HG03457 (cell line): ENCODE measurements at regions not wholly inside any gene's neighbourhood (a gene's known extent, or its start where the extent isn't known, plus 50 kb on each side); places are given as distances from the start of the nearest gene placed in this dataset.

Source experiments
- ATAC-seq: cut with Tn5 transposase; IDR thresholded peaks from one replicate; pipeline ENCODE4 v1.9.1; 2021; ENCODE audit warnings: moderate number of reproducible peaks; ENCODE audit not compliant: unreplicated experiment

DNA sequence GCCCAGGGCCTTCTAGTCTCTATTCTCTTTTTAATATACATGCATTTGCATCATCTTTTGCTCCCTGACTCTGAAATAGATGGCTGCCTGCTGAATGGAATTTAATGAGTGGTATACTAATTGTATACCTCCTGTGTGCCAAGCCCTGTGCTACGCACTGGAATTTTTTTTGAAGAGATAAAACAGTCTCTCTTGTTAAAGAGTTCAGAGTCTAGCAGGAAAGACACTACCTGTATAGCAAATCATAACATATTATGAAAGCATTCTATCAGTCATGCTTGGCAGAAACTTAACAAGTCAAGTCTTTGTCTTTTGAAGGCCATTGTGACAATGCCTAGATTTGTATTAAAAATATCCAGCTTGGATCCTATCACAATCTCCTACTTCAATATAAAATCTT, 63.7 kb upstream of the SESN3 start:
- ATAC-seq: no peak

DNA sequence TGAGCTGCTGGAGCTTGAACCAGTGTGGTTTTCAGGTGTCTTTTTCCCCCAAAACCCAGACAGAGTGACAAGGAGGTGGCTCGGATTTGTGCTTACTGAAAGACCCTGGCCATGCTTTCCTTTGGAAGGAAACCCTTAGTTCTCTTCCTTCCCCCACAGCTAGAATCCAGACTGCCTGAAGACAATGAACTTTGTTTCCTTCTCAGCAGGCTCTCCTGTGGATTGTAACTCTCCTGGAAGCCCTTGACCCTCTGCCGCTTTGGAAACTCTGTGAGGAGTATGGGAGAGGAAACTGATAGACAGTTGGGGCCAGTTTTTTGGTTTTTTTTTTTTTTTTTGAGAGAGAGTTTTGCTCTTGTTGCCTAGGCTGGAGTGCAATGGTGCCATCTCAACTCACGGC, 62.1 kb upstream of the SESN3 start:
- no peak for ATAC-seq

DNA sequence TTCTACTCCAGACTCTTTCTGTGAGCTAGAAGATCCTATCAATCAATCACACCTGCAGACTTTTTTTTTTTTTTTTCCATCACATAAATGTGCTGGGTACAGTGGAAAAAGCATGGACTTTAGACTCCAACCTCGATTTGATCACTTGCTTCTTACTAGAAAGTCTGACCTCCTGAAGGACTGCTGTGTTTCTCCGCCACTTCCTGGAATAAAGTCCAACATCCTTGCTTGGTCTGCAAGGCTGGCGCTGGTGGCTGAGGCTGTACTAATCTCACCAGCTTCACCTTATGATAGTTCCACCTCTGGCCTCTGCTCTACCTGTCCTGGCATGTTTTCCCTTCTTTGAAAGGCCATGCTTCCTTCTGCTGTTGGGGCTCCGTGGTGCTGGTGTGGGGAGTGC, 60.9 kb upstream of the SESN3 start:
- no peak for ATAC-seq

DNA sequence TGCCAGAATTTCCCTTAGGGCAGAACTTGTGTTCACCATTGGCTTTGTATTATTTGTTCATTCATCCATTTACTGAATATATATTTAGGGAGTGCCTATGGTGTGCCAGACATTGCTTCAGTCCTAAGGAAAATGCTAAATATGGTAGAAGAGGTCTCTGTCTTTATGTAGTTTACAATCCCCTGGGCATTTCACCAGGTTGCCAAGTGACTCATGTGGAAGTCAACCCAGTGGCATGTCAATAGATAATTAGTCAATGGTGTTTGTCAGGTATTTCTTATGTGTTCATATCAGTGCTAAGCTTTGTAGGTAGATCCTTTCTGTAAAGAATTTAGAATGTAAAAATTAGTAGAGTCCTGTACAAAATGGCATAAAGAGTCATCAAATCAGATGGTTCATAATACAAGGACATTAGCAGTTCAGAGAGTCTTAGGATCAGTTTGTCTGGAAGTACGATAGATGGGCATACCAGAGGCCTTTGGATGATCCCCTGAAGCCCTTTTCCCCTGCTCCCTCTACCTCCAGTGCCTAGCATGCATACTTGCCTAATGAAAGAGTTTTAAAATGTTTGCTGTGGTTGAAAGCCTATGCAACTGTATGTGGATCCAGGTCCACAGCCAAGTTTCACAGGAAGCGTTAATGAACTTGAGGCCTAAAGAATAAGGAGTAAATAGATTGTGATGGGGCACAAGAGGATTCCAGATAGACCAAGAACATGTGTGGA, 58.5 kb upstream of the SESN3 start:
- ATAC-seq: no peak

DNA sequence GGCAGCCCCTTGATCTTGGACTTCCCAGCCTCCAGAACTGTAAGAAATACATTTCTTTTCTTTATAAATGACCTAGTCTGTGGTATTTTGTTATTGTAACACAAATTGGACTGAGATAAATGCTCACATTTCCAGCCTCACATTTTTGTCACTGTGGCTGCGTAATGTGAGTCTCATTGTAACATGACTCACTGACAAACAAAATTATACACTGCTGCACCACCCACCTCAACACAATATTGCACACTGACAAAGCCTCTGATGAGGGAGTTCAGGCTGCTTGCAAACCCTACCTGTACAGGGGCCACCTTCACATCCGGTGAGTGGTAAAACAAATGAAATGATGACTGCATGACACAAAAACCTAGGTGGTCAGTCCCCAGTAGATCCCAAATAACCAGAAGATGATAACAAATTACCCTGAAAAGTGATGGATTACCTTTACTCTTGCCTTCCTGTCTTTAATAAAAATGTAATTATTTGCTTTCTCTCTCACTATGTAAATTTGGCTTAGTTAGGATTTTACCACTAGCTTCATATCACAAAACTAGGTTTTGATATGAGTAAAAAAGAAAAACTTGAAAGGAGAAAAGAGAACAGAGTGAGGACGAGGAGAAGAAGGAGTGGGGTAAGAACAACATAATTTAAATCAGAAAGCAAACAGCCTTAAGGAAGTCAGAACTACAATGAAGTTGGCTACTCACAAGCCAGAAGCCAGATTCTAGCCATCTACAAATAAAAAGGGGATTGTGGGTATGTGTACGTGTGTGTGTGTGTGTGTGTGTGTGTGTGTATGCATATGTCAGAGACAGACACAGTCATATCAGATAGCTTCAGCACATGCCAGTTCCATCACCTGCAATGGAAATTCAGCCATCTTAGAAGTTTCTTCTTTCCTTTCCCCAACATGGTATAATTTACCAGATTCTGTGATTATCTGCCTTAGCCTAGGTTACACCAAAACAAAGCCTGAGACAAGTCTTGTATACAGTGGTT, 53.4 kb upstream of the SESN3 start:
- no peak for ATAC-seq

DNA sequence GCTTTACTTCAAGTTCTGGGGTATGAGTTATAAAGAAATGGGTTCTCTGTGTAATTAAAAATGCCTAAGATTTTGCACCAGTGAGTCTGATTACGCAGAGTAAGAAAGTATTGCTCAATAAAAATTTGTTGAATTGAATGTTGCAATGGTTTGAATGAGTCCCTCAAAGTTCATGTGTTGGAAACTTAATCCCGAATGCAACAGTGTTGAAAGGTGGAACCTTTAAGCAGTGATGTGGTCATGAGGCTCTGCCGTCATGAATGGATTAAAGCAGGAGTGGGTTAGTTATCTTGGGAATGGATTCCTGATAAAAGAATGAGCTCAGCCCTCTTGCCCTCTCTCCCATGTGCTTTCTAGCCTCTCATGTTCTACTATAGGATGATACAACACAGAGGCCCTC, 52.6 kb upstream of the SESN3 start:
- ATAC-seq: no peak

DNA sequence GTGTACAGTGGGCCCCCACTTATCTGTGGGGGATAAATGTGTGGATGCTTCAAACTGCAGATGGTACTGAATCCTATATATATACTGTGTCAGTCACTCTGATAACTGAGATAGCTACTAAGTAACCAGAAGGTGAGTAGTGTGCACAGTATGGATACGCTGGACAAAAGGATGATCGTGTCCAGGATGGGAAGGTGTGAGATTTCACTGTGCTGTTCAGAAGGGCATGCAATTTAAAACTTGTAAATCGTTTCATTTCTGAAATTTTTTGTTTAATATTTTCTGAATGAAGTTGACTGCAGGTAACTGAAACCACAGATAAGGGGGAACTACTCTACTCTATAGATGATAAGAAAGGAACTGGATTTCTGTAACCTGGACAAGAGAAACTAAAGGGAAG, 52.1 kb upstream of the SESN3 start:
- ATAC-seq: no peak

DNA sequence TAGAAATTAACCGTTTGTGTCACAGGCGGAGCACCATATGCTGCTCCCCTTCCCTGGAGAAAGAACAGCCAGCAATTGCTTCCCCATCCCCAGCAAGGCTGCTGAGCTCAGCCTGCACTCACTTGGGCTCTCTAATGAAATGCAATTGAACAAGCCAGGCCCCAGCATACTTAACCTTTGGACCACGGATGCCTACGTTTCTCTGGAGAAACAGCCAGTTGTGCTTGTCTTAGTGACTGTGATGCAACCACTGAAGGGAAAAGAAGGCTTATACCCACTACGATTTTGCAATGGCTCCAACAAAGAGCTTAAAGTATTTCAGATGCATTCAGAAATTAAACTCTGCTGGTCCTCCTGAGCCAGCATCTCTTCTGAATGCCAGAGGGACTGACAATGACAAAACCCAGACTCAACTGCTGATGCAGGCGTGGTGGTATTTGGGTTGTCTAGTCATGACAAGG, 51.3 kb upstream of the SESN3 start:
- no peak for ATAC-seq
